ENCODE measurements at regions not wholly inside any gene's neighbourhood (a gene's known extent, or its start where the extent isn't known, plus 50 kb on each side); places are given as distances from the start of the nearest gene placed in this dataset.

- TF ChIP-seq, protein P1, sequence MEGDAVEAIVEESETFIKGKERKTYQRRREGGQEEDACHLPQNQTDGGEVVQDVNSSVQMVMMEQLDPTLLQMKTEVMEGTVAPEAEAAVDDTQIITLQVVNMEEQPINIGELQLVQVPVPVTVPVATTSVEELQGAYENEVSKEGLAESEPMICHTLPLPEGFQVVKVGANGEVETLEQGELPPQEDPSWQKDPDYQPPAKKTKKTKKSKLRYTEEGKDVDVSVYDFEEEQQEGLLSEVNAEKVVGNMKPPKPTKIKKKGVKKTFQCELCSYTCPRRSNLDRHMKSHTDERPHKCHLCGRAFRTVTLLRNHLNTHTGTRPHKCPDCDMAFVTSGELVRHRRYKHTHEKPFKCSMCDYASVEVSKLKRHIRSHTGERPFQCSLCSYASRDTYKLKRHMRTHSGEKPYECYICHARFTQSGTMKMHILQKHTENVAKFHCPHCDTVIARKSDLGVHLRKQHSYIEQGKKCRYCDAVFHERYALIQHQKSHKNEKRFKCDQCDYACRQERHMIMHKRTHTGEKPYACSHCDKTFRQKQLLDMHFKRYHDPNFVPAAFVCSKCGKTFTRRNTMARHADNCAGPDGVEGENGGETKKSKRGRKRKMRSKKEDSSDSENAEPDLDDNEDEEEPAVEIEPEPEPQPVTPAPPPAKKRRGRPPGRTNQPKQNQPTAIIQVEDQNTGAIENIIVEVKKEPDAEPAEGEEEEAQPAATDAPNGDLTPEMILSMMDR (conservative IDR thresholded peaks at IDR 0.05 in 1 of 2, IDR thresholded peaks at IDR 0.05 in 1 of 2; ENCODE audit: low read depth in 1 of 2, low read length in 2 of 2) = no peak
- TF ChIP-seq EZH2 (IDR thresholded peaks at IDR 0.05; ENCODE audit: low read length, missing control alignments) = no peak
Measured at GRCh38 chr16:9370061-9370491, 278.6 kb downstream of the HAPSTR1 start.

Data from fibroblast of lung (primary cell).